ENCODE measurements at regions not wholly inside any gene's neighbourhood (a gene's known extent, or its start where the extent isn't known, plus 50 kb on each side); places are given as distances from the start of the nearest gene placed in this dataset.

GRCh38 chr5:155068616-155069100 lies 55.1 kb downstream of the KIF4B start:
- no peak for DNase-seq

DNA sequence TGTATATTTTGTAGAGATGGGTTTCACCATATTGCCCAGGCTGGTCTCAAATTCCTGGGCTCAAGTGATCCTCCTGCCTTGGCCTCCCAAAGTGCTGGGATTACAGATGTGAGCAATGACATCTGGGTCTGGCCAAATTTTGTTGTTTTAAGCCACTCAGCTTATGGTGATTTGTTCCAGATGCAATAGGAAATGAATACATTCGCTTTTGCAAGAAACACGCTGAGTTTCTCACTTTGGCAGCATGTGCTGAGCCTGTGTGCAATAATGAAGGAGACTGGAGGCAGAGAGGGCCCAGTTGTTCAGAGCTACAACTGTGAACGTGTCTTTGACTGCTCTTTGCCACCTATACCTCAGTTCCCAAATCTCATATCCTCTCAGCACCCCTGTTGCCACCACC lies 56.4 kb downstream of the KIF4B start:
- DNase-seq, result no peak

- no peak for DNase-seq
Observed at GRCh38 chr5:155070781-155071180, 57.2 kb downstream of the KIF4B start.

- no peak for DNase-seq
Observed at GRCh38 chr5:155076379-155076778, 62.8 kb downstream of the KIF4B start.

- no peak for DNase-seq
Observed at GRCh38 chr5:155079698-155080097, 66.1 kb downstream of the KIF4B start.

- no peak for DNase-seq
Observed at GRCh38 chr5:155080721-155081120, 67.2 kb downstream of the KIF4B start.

GRCh38 chr5:155081618-155082017 lies 68.1 kb downstream of the KIF4B start:
- DNase-seq, result no peak

DNA sequence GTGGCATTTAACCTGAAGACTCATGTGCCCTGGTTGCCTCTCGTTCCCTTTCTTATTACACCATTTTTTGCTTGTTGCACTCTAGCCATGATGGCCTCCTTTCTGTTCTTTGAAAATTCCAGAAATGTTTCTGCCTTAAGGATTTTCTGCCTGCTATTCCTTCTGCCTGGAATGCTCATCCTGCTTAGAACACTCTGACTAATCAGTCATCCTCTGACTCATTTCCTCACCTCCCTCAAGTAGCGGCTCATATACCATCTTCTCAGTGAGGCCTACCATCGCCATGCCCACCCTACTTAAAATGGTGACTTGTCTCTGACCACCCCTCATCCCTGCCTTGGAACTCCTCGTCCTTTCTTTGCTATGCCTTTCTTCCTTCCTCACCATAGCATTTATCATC lies 68.8 kb downstream of the KIF4B start:
- no peak for DNase-seq

DNA sequence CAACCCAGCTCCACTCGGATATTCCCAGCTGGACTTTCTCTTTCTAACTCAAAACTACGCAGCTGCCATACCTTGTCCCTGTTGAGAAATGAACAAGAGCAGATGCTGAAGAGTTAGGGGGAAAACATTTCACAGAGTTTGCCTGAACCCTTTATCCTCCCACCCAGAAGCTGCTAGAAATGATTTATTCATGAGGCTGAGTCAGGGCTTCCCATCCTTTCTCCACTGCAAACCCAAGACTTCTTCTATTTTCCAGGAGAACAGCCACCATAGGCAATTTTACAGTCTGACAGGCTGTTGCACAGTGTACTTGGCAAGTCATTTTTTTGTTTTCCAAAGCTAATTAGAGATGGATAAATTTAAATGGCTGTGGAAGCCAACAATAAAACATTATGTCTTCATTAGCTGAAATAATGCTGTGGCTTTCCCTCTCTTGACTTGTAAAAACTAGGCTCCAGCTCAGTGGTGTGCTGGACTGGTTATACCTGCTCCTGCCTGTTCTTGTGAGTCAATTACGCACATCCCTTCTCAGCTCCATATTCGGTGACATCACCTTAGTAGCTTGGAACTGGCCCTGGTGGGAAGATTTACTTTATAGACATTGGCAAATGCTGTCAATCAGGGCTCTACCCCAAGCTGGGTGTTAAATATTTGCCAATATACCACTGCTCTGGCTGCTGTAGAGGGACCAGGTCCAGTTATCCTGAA lies 71.9 kb downstream of the KIF4B start:
- DNase-seq, result no peak

GRCh38 chr5:155087036-155087435 lies 73.5 kb downstream of the KIF4B start:
- DNase-seq, result no peak

GRCh38 chr5:155088811-155089210 lies 75.3 kb downstream of the KIF4B start:
- no peak for DNase-seq

- no peak for DNase-seq
Observed at GRCh38 chr5:155089643-155090042, 76.1 kb downstream of the KIF4B start.

DNA sequence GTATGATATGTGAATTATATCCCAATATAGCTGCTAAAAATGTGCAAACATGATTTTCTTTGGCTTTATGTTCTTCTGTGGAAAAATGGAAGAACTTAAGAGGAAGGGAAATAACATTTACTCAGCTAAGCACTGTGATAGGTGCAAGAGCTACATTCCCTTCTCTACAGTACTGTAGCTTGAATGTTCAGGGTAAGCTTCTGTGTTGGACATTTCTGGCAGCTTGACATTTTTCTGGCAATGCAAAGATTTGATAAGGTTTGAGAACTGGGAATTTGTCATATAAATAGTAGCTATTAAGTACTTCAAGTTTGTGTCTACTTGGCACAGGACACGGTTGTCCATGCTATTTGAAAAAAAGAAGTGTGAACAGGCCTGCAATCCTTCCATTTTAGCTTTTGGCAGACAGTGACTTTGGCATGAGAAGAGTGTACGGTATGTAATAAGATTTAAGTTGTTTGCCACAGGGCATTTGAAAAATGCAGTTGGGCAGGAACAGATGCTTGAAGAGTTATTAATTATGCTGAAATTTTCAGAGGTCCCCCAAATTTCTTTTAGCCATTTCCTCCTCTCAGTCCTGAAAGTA lies 77.6 kb downstream of the KIF4B start:
- DNase-seq, result no peak

DNA sequence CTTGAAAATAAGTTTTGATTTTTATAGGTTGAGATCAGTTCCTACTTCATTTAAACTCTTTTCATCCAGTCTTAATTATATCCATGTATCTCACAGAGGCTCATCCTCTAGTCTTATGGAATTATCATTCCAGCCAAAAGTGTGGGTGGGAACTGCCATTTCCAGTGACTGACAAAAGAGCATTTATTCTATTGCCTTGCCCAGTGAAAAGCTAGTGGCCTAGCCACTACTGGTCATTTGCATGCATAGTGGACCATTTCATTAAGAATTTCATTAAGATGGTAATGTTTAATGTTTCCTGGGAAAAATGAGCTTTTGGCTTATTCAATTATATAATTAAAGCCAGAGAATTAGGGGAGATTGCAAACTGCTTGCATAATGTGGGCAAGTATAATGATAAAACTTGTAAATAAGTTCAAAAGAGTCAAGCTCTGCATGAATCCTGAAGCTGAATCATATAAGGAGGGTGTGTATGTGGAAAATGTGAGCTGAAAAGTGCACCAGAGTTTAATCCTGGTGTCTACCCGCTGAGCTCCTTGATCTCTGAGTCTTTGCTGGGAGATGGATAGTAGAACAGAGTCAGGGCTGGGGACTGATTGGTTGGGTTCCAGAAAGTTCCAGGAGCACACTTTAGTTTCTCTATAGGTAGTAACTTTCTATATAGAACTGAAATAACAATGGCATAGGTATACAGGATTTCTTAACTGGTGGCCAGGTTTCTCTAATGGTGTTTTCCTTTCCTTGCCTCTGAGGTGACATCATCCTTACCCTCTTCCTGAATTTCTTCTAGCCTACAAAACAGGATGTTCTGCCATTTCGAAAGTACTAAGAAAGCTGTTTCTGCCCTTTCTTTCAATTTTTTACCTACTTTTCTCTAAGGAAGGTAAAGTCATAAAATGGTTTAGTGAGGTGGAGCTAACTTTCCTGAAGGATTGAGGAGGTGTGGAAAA lies 78.5 kb downstream of the KIF4B start:
- DNase-seq, result no peak

DNA sequence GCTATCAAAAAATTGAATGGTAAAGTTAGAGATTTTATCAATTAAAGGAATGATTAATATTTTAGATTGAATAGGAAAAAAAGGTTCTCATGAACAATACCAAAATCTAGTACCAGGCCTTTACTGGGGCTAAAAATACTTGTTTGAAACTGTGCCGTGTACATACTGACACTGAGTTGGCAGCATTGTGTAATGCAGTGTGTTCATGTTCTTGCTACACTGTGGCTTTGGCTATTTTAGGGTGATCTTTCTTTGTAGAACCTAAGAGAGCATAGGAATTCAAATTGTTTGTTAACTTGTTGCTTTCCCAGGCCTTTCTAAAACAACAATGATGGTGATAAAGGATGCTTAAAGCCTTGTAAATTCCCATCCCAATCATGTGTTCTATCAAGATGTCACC lies 80.9 kb downstream of the KIF4B start:
- no peak for DNase-seq

GRCh38 chr5:155097995-155098394 lies 84.4 kb downstream of the KIF4B start:
- no peak for DNase-seq

GRCh38 chr5:155098433-155098832 lies 84.9 kb downstream of the KIF4B start:
- DNase-seq, result no peak

DNA sequence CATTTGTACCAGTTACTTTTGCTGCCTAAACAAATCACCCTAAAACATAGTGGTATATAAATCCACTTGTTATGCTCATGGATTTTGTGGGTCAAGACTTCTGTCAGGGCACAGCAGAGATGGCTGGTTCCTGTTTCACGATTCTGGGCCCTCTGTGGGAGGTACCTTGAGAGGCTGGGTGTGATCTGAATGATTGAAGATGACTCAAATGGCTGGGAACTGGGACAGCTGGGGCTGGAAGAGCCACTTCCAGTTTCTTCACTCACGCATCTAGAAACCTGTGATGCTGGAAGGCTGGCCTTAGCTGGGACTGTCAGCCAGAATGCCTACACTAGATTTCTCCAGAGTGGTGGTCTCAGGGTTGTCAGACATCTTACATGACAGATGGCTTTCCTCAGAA lies 88.1 kb downstream of the KIF4B start:
- DNase-seq, result no peak

- DNase-seq, result no peak
Observed at GRCh38 chr5:155103146-155103545, 89.6 kb downstream of the KIF4B start.

- DNase-seq, result no peak
Observed at GRCh38 chr5:155104441-155104840, 90.9 kb downstream of the KIF4B start.

GRCh38 chr5:155106221-155106620 lies 92.7 kb downstream of the KIF4B start:
- no peak for DNase-seq

DNA sequence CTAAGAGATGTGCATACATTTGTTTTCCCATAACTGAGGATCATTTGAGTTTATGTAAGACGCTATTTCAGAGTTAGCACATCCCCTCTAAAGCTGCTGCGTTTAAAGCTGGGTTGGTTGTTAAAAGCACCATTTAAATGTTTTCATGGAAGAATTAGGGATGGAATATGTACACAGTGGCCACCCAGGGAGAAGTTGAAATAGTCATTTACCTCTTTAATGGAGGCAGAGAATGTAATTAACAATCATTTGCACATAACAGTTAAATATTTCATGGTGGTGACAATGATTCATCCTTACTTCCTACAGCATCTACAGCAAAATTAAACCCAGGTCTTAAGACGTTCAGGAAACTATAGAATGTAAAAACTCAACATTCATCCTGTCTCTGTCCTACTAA lies 100.3 kb downstream of the KIF4B start:
- DNase-seq, result no peak

DNA sequence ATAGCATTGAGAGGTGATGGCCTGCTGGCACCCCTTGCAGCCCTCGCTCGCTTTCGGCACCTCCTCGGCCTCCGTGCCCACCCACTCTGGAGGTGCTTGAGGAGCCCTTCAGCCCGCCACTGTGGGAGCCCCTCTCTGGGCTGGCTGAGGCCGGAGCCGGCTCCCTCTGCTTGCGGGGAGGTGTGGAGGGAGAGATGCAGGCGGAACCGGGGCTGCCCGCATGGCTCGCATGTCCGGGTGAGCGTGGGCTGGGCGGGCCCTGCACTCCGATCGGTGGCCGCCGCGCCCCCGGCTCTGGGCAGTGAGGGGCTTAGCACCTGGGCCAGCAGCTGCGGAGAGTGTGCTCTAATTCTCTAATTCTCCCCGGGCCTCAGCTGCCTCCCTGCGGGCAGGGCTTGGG lies 101.1 kb downstream of the KIF4B start:
- no peak for DNase-seq
